ENCODE measurements at regions not wholly inside any gene's neighbourhood (a gene's known extent, or its start where the extent isn't known, plus 50 kb on each side); places are given as distances from the start of the nearest gene placed in this dataset.

DNA sequence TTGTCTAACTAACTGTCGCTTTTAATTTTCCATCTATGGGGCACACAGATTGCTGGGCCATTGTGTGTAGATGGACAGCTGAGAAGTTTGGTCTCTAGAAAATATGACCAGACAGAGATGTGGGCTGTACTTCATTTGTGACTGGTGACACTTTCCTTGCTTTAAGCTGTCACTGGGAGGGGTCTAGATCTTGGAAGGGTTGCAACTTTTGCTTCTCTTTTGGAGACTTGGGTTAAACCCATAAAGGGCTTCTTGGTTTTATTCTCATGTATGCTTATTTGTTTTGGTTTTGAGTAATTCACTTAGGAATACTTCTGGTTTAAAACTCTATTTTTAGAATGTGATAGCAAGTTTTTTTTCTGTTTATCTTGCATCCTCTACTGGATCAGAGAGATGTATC is 80.2 kb downstream of the ETS2 start:
- no peaks in the 10 kb centered on the region for H3F3A ChIP-seq (ENCODE audit: control insufficient read depth, insufficient read depth)
- H3K9me2 ChIP-seq (replicated peaks; ENCODE audit: control insufficient read depth, low read length) = no peaks in the 10 kb centered on the region
- no peak overlapping the region for H3K4me3 ChIP-seq (ENCODE audit: low read length)
- H3K27ac ChIP-seq (ENCODE audit: low read depth, low read length) = no peak overlapping the region
- peaks cover 5% of the 10 kb centered on the region for H3K4me1 ChIP-seq (ENCODE audit: control insufficient read depth, low read length)
- peaks cover 23% of the 10 kb centered on the region for H3K9me3 ChIP-seq (ENCODE audit: control insufficient read depth, insufficient read depth, low read length)
- no peak overlapping the region for H3K4me2 ChIP-seq (ENCODE audit: low read length)
- no peaks in the 10 kb centered on the region for H3K27me3 ChIP-seq (ENCODE audit: control insufficient read depth, low read length)
- no peaks in the 10 kb centered on the region for H3K79me2 ChIP-seq (ENCODE audit: control insufficient read depth, low read length)
- no peaks in the 10 kb centered on the region for H4K20me1 ChIP-seq (ENCODE audit: control insufficient read depth, insufficient read depth, low read depth, low read length)
- TF ChIP-seq EZH2phosphoT487 (IDR thresholded peaks at IDR 0.05; ENCODE audit: borderline replicate concordance, low read length) = no peak
- TF ChIP-seq CTCF (IDR thresholded peaks at IDR 0.05; ENCODE audit: low read depth, low read length, poor library complexity, severe bottlenecking) = no peak
- H3K36me3 ChIP-seq (ENCODE audit: control insufficient read depth, low read length) = no peaks in the 10 kb centered on the region

DNA sequence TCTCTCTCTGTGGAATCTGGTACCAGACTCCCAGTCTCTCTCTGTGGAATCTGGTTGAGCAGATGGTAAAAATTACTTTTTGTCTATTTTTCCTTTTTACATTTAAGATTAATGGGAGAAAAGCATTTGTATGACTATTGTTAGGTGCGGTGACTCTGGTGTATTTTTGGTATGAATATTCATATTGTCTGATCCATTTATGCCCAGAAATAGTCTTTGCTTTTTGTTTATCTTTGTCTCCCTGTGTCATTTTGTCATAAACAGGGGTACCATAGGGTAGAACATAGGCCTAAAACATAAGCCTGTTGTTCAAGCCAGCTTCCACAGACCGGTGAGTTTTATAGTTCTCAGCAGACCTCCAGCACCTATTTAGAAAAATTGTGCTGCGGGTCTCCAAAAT is 78.7 kb downstream of the ETS2 start:
- Histone ChIP-seq H3K9me3 (ENCODE audit: control insufficient read depth, insufficient read depth, low read length) (peaks cover 23% of the 10 kb centered on the region), H3K36me3 (ENCODE audit: control insufficient read depth, low read length) (no peaks in the 10 kb centered on the region), H3K79me2 (ENCODE audit: control insufficient read depth, low read length) (no peaks in the 10 kb centered on the region), H3F3A (ENCODE audit: control insufficient read depth, insufficient read depth) (no peaks in the 10 kb centered on the region), H3K27ac (ENCODE audit: low read depth, low read length) (no peak overlapping the region), H3K4me2 (ENCODE audit: low read length) (no peak overlapping the region), H3K9me2 (replicated peaks; ENCODE audit: control insufficient read depth, low read length) (no peaks in the 10 kb centered on the region), H3K4me1 (ENCODE audit: control insufficient read depth, low read length) (peaks cover 3% of the 10 kb centered on the region; the same call in 1 of the 2 replicates), H3K4me3 (ENCODE audit: low read length) (no peak overlapping the region), H4K20me1 (ENCODE audit: control insufficient read depth, insufficient read depth, low read depth, low read length) (no peaks in the 10 kb centered on the region), H3K27me3 (ENCODE audit: control insufficient read depth, low read length) (no peaks in the 10 kb centered on the region)
- TF ChIP-seq EZH2phosphoT487 (IDR thresholded peaks at IDR 0.05; ENCODE audit: borderline replicate concordance, low read length) = no peak
- no peak for TF ChIP-seq CTCF (IDR thresholded peaks at IDR 0.05; ENCODE audit: low read depth, low read length, poor library complexity, severe bottlenecking)

- Histone ChIP-seq H3K4me1 (ENCODE audit: control insufficient read depth, low read length) (peaks cover 3% of the 10 kb centered on the region; the same call in 1 of the 2 replicates), H3K4me2 (ENCODE audit: low read length) (no peak overlapping the region), H3K27ac (ENCODE audit: low read depth, low read length) (no peak overlapping the region), H3K9me2 (replicated peaks; ENCODE audit: control insufficient read depth, low read length) (no peaks in the 10 kb centered on the region), H3F3A (ENCODE audit: control insufficient read depth, insufficient read depth) (no peaks in the 10 kb centered on the region), H3K36me3 (ENCODE audit: control insufficient read depth, low read length) (no peaks in the 10 kb centered on the region), H3K9me3 (ENCODE audit: control insufficient read depth, insufficient read depth, low read length) (peaks cover 19% of the 10 kb centered on the region), H3K27me3 (ENCODE audit: control insufficient read depth, low read length) (no peaks in the 10 kb centered on the region), H4K20me1 (ENCODE audit: control insufficient read depth, insufficient read depth, low read depth, low read length) (no peaks in the 10 kb centered on the region), H3K4me3 (ENCODE audit: low read length) (no peak overlapping the region), H3K79me2 (ENCODE audit: control insufficient read depth, low read length) (no peaks in the 10 kb centered on the region)
- TF ChIP-seq EZH2phosphoT487 (IDR thresholded peaks at IDR 0.05; ENCODE audit: borderline replicate concordance, low read length) = no peak
These were observed 77.4 kb downstream of the ETS2 start for GRCh38 chr21:38883142-38883541.

- Histone ChIP-seq H3K9me3 (ENCODE audit: control insufficient read depth, insufficient read depth, low read length) (peaks cover 8% of the 10 kb centered on the region; the same call in 1 of the 2 replicates), H3K4me2 (ENCODE audit: low read length) (no peak overlapping the region), H3K27me3 (ENCODE audit: control insufficient read depth, low read length) (no peaks in the 10 kb centered on the region), H3K79me2 (ENCODE audit: control insufficient read depth, low read length) (no peaks in the 10 kb centered on the region), H4K20me1 (ENCODE audit: control insufficient read depth, insufficient read depth, low read depth, low read length) (no peaks in the 10 kb centered on the region), H3K4me3 (ENCODE audit: low read length) (no peak overlapping the region), H3K4me1 (ENCODE audit: control insufficient read depth, low read length) (peaks cover 3% of the 10 kb centered on the region; the same call in 1 of the 2 replicates), H3K27ac (ENCODE audit: low read depth, low read length) (no peak overlapping the region), H3F3A (ENCODE audit: control insufficient read depth, insufficient read depth) (no peaks in the 10 kb centered on the region), H3K36me3 (ENCODE audit: control insufficient read depth, low read length) (no peaks in the 10 kb centered on the region), H3K9me2 (replicated peaks; ENCODE audit: control insufficient read depth, low read length) (no peaks in the 10 kb centered on the region)
- TF ChIP-seq CTCF (IDR thresholded peaks at IDR 0.05; ENCODE audit: low read depth, low read length, poor library complexity, severe bottlenecking) = no peak
- no peak for TF ChIP-seq EZH2phosphoT487 (IDR thresholded peaks at IDR 0.05; ENCODE audit: borderline replicate concordance, low read length)
These were observed 75.4 kb downstream of the ETS2 start for GRCh38 chr21:38881131-38881530.
